SK-N-SH treated with all-trans-retinoic acid at 6 μM for 48 hours (cell line): ENCODE measurements at regions not wholly inside any gene's neighbourhood (a gene's known extent, or its start where the extent isn't known, plus 50 kb on each side); places are given as distances from the start of the nearest gene placed in this dataset.

Experiments
- ATAC-seq: fragments of 200-7000 bp; cut with Tn5 transposase; 3 replicates; pipeline ENCODE4 v1.9.1; 2020; ENCODE audit warnings: mild to moderate bottlenecking, moderate library complexity
- ARNTL ChIP-seq: fragments of 450-650 bp; formaldehyde crosslinking; IDR thresholded peaks from 2 replicates; pipeline ENCODE4 v1.5.0; 2020; ENCODE audit warnings: low read depth, mild to moderate bottlenecking, moderate library complexity, borderline replicate concordance
- BACH2 ChIP-seq: fragments of 250-450 bp; sonication (Bioruptor Pico); IDR thresholded peaks from 2 replicates; pipeline ENCODE4 v1.9.0; 2021; ENCODE audit warnings: mild to moderate bottlenecking, borderline replicate concordance
- CSDC2 ChIP-seq: fragments of 250-450 bp; sonication (Bioruptor Pico); IDR thresholded peaks from 2 replicates; pipeline ENCODE4 v1.5.0; 2020; ENCODE audit warnings: mild to moderate bottlenecking, moderate library complexity
- CSRNP3 ChIP-seq: fragments of 250-450 bp; sonication (Bioruptor Pico); IDR thresholded peaks from 2 replicates; pipeline ENCODE4 v1.5.1; 2021; ENCODE audit warnings: mild to moderate bottlenecking, moderate library complexity
- ESRRG ChIP-seq: fragments of 250-450 bp; sonication (Bioruptor Pico); IDR thresholded peaks from 2 replicates; pipeline ENCODE4 v1.6.1; 2021; ENCODE audit warnings: mild to moderate bottlenecking
- GLIS3 ChIP-seq: fragments of 250-450 bp; sonication (Bioruptor Pico); IDR thresholded peaks from 2 replicates; pipeline ENCODE4 v1.5.0; 2020; ENCODE audit warnings: mild to moderate bottlenecking, moderate library complexity
- ISL1 ChIP-seq: fragments of 250-450 bp; sonication (Bioruptor Pico); IDR thresholded peaks from 2 replicates; pipeline ENCODE4 v2.1.2; 2022; ENCODE audit warnings: mild to moderate bottlenecking, moderate library complexity
- OSR1 ChIP-seq: fragments of 250-450 bp; sonication (Bioruptor Pico); IDR thresholded peaks from 2 replicates; pipeline ENCODE4 v1.8.0; 2022; ENCODE audit warnings: moderate library complexity, mild to moderate bottlenecking, inconsistent platforms
- POU6F1 ChIP-seq: fragments of 250-450 bp; sonication (Bioruptor Pico); IDR thresholded peaks from 2 replicates; pipeline ENCODE4 v1.8.0; 2021; ENCODE audit warnings: low read depth, mild to moderate bottlenecking, moderate library complexity, borderline replicate concordance
- PPARA ChIP-seq: fragments of 250-450 bp; sonication (Bioruptor Pico); IDR thresholded peaks from 2 replicates; pipeline ENCODE4 v1.5.0; 2020; ENCODE audit warnings: mild to moderate bottlenecking, borderline replicate concordance
- RARB ChIP-seq: fragments of 250-450 bp; sonication (Bioruptor Pico); IDR thresholded peaks from 2 replicates; pipeline ENCODE4 v1.8.0; 2021; ENCODE audit warnings: mild to moderate bottlenecking, moderate library complexity
- SNAI2 ChIP-seq: fragments of 250-450 bp; sonication (Bioruptor Pico); IDR thresholded peaks from 2 replicates; pipeline ENCODE4 v1.5.0; 2020; ENCODE audit warnings: mild to moderate bottlenecking, moderate library complexity
- TCF4 ChIP-seq: fragments of 250-450 bp; sonication (Bioruptor Pico); IDR thresholded peaks from 2 replicates; pipeline ENCODE4 v1.8.0; 2021; ENCODE audit warnings: mild to moderate bottlenecking, moderate library complexity, borderline replicate concordance
- TOX ChIP-seq: fragments of 250-450 bp; sonication (Bioruptor Pico); IDR thresholded peaks from 2 replicates; pipeline ENCODE4 v1.8.0; 2021; ENCODE audit warnings: mild to moderate bottlenecking, moderate library complexity, borderline replicate concordance
- TSHZ2 ChIP-seq: fragments of 250-450 bp; sonication (Bioruptor Pico); IDR thresholded peaks from 2 replicates; pipeline ENCODE4 v1.5.0; 2020; ENCODE audit warnings: mild to moderate bottlenecking, moderate library complexity
- ZC3H10 ChIP-seq: fragments of 250-450 bp; sonication (Bioruptor Pico); IDR thresholded peaks from 2 replicates; pipeline ENCODE4 v1.5.1; 2021; ENCODE audit warnings: mild to moderate bottlenecking, moderate library complexity
- ZFP3 ChIP-seq: fragments of 250-450 bp; sonication (Bioruptor Pico); IDR thresholded peaks from 2 replicates; pipeline ENCODE4 v1.5.0; 2020; ENCODE audit warnings: mild to moderate bottlenecking, moderate library complexity
- ZFP30 ChIP-seq: fragments of 450-650 bp; formaldehyde crosslinking; IDR thresholded peaks from 2 replicates; pipeline ENCODE4 v1.5.0; 2022; ENCODE audit warnings: mild to moderate bottlenecking, moderate library complexity
- ZNF565 ChIP-seq: fragments of 450-650 bp; formaldehyde crosslinking; conservative IDR thresholded peaks from 2 replicates; pipeline ENCODE4 v1.5.0; 2020; ENCODE audit warnings: low read depth, mild to moderate bottlenecking, moderate library complexity
- ZNF70 ChIP-seq: fragments of 450-650 bp; formaldehyde crosslinking; IDR thresholded peaks from 2 replicates; pipeline ENCODE4 v1.5.0; 2020; ENCODE audit warnings: mild to moderate bottlenecking, moderate library complexity
- ZNF8 ChIP-seq: fragments of 450-650 bp; formaldehyde crosslinking; IDR thresholded peaks from 2 replicates; pipeline ENCODE4 v1.5.0; 2020; ENCODE audit warnings: mild to moderate bottlenecking, moderate library complexity

- ATAC-seq, result no peak
- no peak for TF ChIP-seq TOX
- TF ChIP-seq ZNF8 (CRISPR knock-in tag), result no peak
- TF ChIP-seq ESRRG (CRISPR knock-in tag), result no peak
- TF ChIP-seq ZC3H10, result no peak
- no peak for TF ChIP-seq TSHZ2 (CRISPR knock-in tag)
- no peak for TF ChIP-seq TCF4
- no peak for TF ChIP-seq RARB (CRISPR knock-in tag)
- TF ChIP-seq CSRNP3 (CRISPR knock-in tag), result no peak
- TF ChIP-seq ZFP30, result no peak
- TF ChIP-seq POU6F1, result no peak
- no peak for TF ChIP-seq SNAI2
- no peak for TF ChIP-seq ISL1 (CRISPR knock-in tag)
- TF ChIP-seq ZFP3, result no peak
- TF ChIP-seq OSR1 (CRISPR knock-in tag), result no peak
These were observed 1036.6 kb downstream of the TRHDE start for GRCh38 chr12:73308747-73309146.

GRCh38 chr12:73321319-73321718, 1049.1 kb downstream of the TRHDE start:
- no peak for TF ChIP-seq ZFP3
- no peak for TF ChIP-seq BACH2
- no peak for TF ChIP-seq OSR1 (CRISPR knock-in tag)
- TF ChIP-seq PPARA (CRISPR knock-in tag), result no peak
- TF ChIP-seq ZFP30, result no peak
- TF ChIP-seq GLIS3 (CRISPR knock-in tag), result no peak
- no peak for TF ChIP-seq CSDC2 (CRISPR knock-in tag)
- no peak for TF ChIP-seq TSHZ2 (CRISPR knock-in tag)
- no peak for TF ChIP-seq SNAI2
- TF ChIP-seq RARB (CRISPR knock-in tag), result no peak
- no peak for ATAC-seq

- ATAC-seq, result no peak
- TF ChIP-seq TCF4 (no peak), TSHZ2 (CRISPR knock-in tag) (no peak), BACH2 (no peak), CSDC2 (CRISPR knock-in tag) (no peak), ISL1 (CRISPR knock-in tag) (no peak), TOX (no peak), RARB (CRISPR knock-in tag) (no peak), ARNTL (no peak), POU6F1 (no peak), ZNF565 (CRISPR knock-in tag) (no peak), SNAI2 (no peak), CSRNP3 (CRISPR knock-in tag) (no peak), ZNF70 (CRISPR knock-in tag) (no peak), OSR1 (CRISPR knock-in tag) (no peak), ZFP3 (no peak)
These were observed 1049.6 kb downstream of the TRHDE start for GRCh38 chr12:73321776-73322175.
